Prostate gland (tissue), 2 donors: ENCODE measurements at regions not wholly inside any gene's neighbourhood (a gene's known extent, or its start where the extent isn't known, plus 50 kb on each side); places are given as distances from the start of the nearest gene placed in this dataset.

Experiments
- DNase-seq: peaks from one replicate; pipeline ENCODE4 v3.0.0-alpha.2; 2019; ENCODE audit warnings: low spot score
- H3K27ac ChIP-seq, 2 donors: fragments of 200-600 bp; sonication (generic); 2 replicates each; pipeline ENCODE4 v1.5.1; 2017 to 2019
- H3K27me3 ChIP-seq: fragments of 200-600 bp; sonication (generic); replicated peaks from 2 replicates; pipeline ENCODE4 v1.5.1; 2019; ENCODE audit not compliant: insufficient read depth
- H3K36me3 ChIP-seq, 2 donors: fragments of 200-600 bp; sonication (generic); 1 replicate in 1 of 2; 2 replicates in 1 of 2; pipeline versions ENCODE4 v1.5.1 to v1.8.1; 2017 to 2019
- H3K4me1 ChIP-seq: fragments of 200-600 bp; sonication (generic); replicated peaks from 2 replicates; pipeline ENCODE4 v1.5.1; 2019
- H3K4me3 ChIP-seq, 2 donors: fragments of 200-600 bp; sonication (generic); 2 replicates each; pipeline ENCODE4 v1.5.1; 2017 to 2019
- H3K9me3 ChIP-seq: fragments of 200-600 bp; sonication (generic); 2 replicates; pipeline ENCODE4 v1.5.1; 2017
- CTCF ChIP-seq, 4 experiments: fragments of 200-600 bp in 2 of 4; fragments of 450-650 bp in 2 of 4; sonication (generic) in 2 of 4; IDR thresholded peaks; 1 replicate in 3 of 4; 2 replicates in 1 of 4; pipeline ENCODE4 v1.5.1; 2016 to 2019; ENCODE audit warnings: antibody characterized with exemption in 4 of 4, mild to moderate bottlenecking in 2 of 4, moderate library complexity in 2 of 4
- POLR2A ChIP-seq: fragments of 450-650 bp; IDR thresholded peaks from one replicate; pipeline ENCODE4 v1.6.1; 2016; ENCODE audit warnings: antibody characterized with exemption, mild to moderate bottlenecking
- POLR2AphosphoS5 ChIP-seq: sonication (generic); formaldehyde crosslinking; IDR thresholded peaks from one replicate; pipeline ENCODE4 v1.6.1; 2017; ENCODE audit warnings: antibody characterized with exemption
- WGBS: methylation state at CpG from one replicate; pipeline ENCODE4 v1.1.5; 2018; 5-methylcytosine and 5-hydroxymethylcytosine counted together
- intact Hi-C: fragments of 100-400 bp; cut with DNase I; formaldehyde crosslinking; loops from one replicate; pipeline ENCODE4 v1.14.2; 2022

- Histone ChIP-seq H3K27me3 (no peaks in the 10 kb centered on the region), H3K9me3 (no peaks in the 10 kb centered on the region), H3K36me3 (no peaks in the 10 kb centered on the region), H3K4me3 (no peak overlapping the region), H3K4me1 (no peaks in the 10 kb centered on the region), H3K27ac (no peak overlapping the region)
- 92% methylated on average over 5 of the region's 5 CpGs for WGBS
- intact Hi-C loops, result no loop called here
- DNase-seq, result no peak
- TF ChIP-seq CTCF (IDR thresholded peaks at IDR 0.05) (no peak), POLR2A (no peak), POLR2AphosphoS5 (no peak)
Observed at GRCh38 chr2:83764447-83765005, 694.6 kb downstream of the SUCLG1 start.

- H3K9me3 ChIP-seq, result no peaks in the 10 kb centered on the region
- no peak overlapping the region for H3K27ac ChIP-seq
- no peaks in the 10 kb centered on the region for H3K36me3 ChIP-seq
- no peak overlapping the region for H3K4me3 ChIP-seq
- H3K4me1 ChIP-seq, result no peaks in the 10 kb centered on the region
- DNase-seq, result no peak
- intact Hi-C loops, result no loop called here
- no peaks in the 10 kb centered on the region for H3K27me3 ChIP-seq
- TF ChIP-seq CTCF (IDR thresholded peaks at IDR 0.05) (no peak), POLR2AphosphoS5 (no peak), POLR2A (no peak)
- WGBS, result 88% methylated on average over 2 of the region's 2 CpGs
Observed at GRCh38 chr2:83757329-83757728, 701.8 kb downstream of the SUCLG1 start.

GRCh38 chr2:83756219-83756618 is 702.9 kb downstream of the SUCLG1 start:
- Histone ChIP-seq H3K36me3 (no peaks in the 10 kb centered on the region), H3K4me3 (no peak overlapping the region), H3K4me1 (no peaks in the 10 kb centered on the region), H3K27ac (no peak overlapping the region), H3K9me3 (no peaks in the 10 kb centered on the region), H3K27me3 (no peaks in the 10 kb centered on the region)
- no peak for DNase-seq
- intact Hi-C loops, result no loop called here
- WGBS, result 88% methylated on average over 1 of the region's 1 CpG
- TF ChIP-seq POLR2A, result no peak
- no peak for TF ChIP-seq POLR2AphosphoS5
- TF ChIP-seq CTCF (IDR thresholded peaks at IDR 0.05), result no peak

GRCh38 chr2:83747141-83747540 is 711.9 kb downstream of the SUCLG1 start:
- Histone ChIP-seq H3K27ac (no peak overlapping the region), H3K27me3 (no peaks in the 10 kb centered on the region), H3K36me3 (no peaks in the 10 kb centered on the region), H3K9me3 (no peaks in the 10 kb centered on the region), H3K4me1 (no peaks in the 10 kb centered on the region), H3K4me3 (no peak overlapping the region)
- 96% methylated on average over 6 of the region's 6 CpGs for WGBS
- DNase-seq, result no peak
- intact Hi-C loops, result no loop called here
- no peak for TF ChIP-seq POLR2AphosphoS5
- TF ChIP-seq CTCF (IDR thresholded peaks at IDR 0.05), result no peak
- no peak for TF ChIP-seq POLR2A

GRCh38 chr2:83744855-83745254 is 714.2 kb downstream of the SUCLG1 start:
- Histone ChIP-seq H3K9me3 (no peaks in the 10 kb centered on the region), H3K27ac (no peak overlapping the region), H3K27me3 (no peaks in the 10 kb centered on the region), H3K36me3 (no peaks in the 10 kb centered on the region), H3K4me3 (no peak overlapping the region), H3K4me1 (no peaks in the 10 kb centered on the region)
- no peak for DNase-seq
- intact Hi-C loops, result no loop called here
- WGBS, result 89% methylated on average over 4 of the region's 4 CpGs
- TF ChIP-seq POLR2A (no peak), POLR2AphosphoS5 (no peak), CTCF (IDR thresholded peaks at IDR 0.05) (no peak)
